ENCODE measurements at regions not wholly inside any gene's neighbourhood (a gene's known extent, or its start where the extent isn't known, plus 50 kb on each side); places are given as distances from the start of the nearest gene placed in this dataset.

DNA sequence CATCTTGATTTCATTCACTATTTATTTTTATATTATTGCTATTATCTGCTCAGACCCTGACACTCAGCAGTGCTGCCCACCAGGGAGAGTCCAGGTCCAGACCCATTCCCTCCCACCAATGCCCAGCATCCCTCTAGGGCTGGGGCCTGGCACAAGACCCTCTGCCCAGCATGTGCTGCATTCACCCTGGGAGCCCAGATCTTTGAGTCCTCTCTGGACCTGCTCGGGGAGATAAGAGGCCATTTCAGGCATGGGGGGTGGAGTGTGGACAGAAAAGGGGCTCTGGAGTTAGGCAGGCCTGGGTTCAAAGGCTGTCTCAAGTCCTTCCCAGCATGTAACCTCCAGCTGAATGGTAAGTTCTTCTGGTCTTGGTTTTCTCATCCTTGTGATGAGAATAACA is 209.6 kb downstream of the CYP26B1 start:
- TF ChIP-seq, protein P1, sequence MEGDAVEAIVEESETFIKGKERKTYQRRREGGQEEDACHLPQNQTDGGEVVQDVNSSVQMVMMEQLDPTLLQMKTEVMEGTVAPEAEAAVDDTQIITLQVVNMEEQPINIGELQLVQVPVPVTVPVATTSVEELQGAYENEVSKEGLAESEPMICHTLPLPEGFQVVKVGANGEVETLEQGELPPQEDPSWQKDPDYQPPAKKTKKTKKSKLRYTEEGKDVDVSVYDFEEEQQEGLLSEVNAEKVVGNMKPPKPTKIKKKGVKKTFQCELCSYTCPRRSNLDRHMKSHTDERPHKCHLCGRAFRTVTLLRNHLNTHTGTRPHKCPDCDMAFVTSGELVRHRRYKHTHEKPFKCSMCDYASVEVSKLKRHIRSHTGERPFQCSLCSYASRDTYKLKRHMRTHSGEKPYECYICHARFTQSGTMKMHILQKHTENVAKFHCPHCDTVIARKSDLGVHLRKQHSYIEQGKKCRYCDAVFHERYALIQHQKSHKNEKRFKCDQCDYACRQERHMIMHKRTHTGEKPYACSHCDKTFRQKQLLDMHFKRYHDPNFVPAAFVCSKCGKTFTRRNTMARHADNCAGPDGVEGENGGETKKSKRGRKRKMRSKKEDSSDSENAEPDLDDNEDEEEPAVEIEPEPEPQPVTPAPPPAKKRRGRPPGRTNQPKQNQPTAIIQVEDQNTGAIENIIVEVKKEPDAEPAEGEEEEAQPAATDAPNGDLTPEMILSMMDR (IDR thresholded peaks at IDR 0.05; ENCODE audit: poor library complexity) = no peak
- no peak for TF ChIP-seq EZH2phosphoT487 (IDR thresholded peaks at IDR 0.05; ENCODE audit: low read depth, severe bottlenecking, unreplicated experiment)

All from hepatocyte (in vitro differentiated cells).